HG03469 (cell line): ENCODE measurements at regions not wholly inside any gene's neighbourhood (a gene's known extent, or its start where the extent isn't known, plus 50 kb on each side); places are given as distances from the start of the nearest gene placed in this dataset.
"Not testable (repeated sequence)": the region's sequence is repeated elsewhere in the genome, so short reads cannot be mapped to it uniquely, and the experiment has no call there.

Experiments used
- ATAC-seq: cut with Tn5 transposase; IDR thresholded peaks from one replicate; pipeline ENCODE4 v1.9.1; 2021; ENCODE audit warnings: mild to moderate bottlenecking, moderate library complexity, moderate number of reproducible peaks; ENCODE audit not compliant: unreplicated experiment

- ATAC-seq: no peak
These were observed 157.7 kb downstream of the GJA1 start for GRCh38 chr6:121593011-121593641.

DNA sequence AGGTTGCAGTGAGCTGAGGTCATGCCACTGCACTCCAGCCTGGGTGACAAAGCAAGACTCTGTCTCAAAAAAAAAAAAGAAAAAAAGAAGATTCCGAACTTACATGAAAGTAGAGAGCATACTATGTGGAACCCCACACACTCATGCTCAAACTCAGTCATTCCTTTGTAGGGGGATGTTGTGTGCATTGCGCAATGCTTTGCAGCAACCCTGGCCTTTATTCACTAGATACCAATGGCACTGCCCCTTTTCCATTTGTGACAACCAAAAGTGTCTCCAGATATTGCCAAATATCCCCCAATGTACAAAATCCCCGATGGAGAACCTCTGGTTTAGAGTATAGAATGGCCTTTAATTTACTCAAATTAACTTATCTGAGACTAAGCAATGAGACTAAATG is 158.6 kb downstream of the GJA1 start:
- no peak for ATAC-seq

DNA sequence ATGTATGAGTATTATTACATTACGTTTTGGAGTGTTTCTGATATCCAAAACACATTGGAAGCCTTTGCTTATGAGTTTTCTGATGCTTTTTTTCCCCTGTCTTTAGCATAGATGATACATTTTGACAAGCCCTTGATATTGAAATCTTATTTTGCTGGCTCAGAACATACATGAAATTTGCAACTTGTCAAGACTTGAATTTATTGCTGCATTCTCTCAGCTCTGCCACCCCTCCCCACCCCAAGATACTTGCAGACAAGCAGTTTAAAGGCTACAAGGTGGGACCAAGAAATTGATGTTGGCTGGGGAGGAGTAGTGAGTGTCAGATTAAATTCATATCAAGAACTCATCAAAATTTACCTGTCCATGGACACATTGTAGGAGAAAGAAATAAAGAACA is 160.2 kb downstream of the GJA1 start:
- ATAC-seq: no peak

DNA sequence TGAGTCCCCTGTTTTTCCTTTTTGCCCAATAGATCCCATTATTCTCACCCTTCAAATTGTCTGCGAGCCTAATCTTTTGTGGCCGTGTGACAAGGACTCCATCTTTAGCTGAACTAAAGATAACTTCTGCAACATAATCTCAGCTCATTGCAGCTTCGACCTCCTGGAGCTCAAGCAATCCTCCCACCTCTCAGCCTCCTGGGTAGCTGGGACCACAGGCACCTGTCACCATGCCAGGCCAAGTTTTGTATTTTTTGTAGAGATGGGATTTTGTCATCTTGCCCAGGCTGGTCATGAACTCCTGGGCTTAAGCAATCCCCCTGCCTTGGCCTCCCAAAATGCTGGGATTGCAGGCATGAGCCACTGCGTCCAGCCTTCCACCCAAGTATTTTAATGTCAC is 161.0 kb downstream of the GJA1 start:
- no peak for ATAC-seq

DNA sequence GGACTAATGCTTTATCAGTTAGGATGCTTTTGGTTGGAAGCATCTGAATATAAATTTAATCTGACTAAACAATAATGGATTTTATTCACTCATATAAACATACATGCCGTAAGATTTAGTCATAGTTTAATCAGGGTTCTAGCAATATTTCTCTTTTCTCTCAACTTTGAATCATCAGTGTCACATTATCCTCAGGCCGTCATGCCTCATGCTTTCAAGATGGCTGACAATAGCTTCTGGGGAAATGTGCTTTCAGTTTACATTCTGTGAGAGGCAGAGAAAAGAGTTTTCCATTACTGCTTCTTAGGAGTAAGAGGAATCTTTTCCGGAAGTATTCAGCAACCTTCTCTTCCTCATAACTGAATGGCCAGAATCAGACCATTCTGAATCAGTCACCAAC is 162.2 kb downstream of the GJA1 start:
- ATAC-seq: no peak

DNA sequence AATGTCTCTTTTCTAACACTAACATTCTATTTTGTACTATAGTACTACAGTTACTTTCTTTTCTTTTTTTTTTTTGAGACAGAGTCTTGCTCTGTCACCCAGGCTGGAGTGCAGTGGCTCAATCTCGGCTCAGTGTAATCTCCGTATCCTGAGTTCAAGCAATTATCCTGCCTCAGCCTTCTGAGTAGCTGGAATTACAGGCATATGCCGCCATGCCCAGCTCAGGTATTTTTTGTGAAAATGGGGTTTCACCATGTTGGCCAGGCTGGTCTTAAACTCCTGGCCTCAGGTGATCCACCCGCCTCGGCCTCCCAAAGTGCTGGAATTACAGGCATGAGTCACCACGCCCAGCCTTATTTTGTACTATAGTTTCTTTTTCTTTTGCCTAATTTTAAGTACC is 163.9 kb downstream of the GJA1 start:
- ATAC-seq: not testable (repeated sequence)

GRCh38 chr6:121600389-121601168 is 165.1 kb downstream of the GJA1 start:
- ATAC-seq: no peak

DNA sequence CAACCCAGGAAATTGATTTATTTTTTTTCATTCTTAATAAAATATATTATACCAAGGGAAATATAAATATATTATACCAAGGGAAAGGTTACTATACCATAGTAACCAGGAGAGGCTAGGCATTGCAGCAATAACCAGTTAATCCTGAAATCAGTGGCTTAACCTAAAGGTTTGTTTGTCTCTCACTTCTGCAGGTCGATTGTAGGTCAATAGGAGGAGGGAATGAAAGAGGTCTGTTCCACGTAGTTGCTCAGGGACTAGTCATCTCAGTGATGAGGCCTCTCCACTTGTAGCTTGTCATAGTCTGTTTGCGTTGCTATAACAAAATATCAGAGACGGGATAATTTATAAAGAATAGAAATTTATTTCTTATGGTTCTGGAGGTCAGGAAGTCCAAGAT is 168.0 kb downstream of the GJA1 start:
- no peak for ATAC-seq

DNA sequence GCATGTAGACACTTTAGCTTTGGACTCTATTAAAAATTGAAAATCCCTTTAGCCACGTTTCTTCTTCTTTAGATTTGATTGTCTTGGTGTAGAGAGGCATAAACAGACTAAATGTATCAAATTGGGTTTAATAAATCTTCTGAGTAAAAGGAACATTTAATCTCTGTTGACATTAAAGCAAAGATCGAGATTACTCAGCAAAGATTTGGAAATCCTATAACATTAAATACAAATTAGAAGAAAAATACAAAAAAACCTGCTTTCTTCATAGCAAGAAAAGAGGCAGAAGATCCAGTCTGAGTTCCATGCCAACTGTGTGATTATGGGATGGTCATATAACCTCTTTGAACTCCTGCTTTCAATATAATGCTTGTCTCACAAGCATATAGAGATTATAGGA is 172.3 kb downstream of the GJA1 start:
- no peak for ATAC-seq

- ATAC-seq: no peak
These were observed 172.8 kb downstream of the GJA1 start for GRCh38 chr6:121608270-121608669.

- no peak for ATAC-seq
These were observed 173.8 kb downstream of the GJA1 start for GRCh38 chr6:121609281-121609680.

GRCh38 chr6:121612927-121613326 is 177.5 kb downstream of the GJA1 start:
- no peak for ATAC-seq

DNA sequence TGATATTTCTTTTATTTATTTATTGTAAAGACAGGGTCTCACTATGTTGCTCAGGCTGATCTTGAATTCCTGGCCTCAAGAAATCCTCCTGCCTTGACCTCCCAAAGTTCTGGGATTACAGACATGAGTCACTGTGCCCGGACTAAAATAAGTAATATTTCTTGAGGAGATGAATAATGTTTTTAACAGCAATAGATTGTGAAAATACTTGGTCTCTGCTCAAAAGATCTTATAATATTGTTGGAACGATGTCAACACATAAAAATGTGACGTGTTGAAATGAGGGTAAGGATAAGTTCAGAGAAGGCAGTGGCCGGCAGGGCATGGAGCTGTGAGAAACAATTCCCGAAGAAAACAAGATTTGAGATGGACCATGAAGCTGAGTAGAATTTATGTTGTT is 178.7 kb downstream of the GJA1 start:
- ATAC-seq: no peak

GRCh38 chr6:121615493-121615892 is 180.0 kb downstream of the GJA1 start:
- ATAC-seq: no peak

- ATAC-seq: no peak
These were observed 181.0 kb downstream of the GJA1 start for GRCh38 chr6:121616406-121616805.

DNA sequence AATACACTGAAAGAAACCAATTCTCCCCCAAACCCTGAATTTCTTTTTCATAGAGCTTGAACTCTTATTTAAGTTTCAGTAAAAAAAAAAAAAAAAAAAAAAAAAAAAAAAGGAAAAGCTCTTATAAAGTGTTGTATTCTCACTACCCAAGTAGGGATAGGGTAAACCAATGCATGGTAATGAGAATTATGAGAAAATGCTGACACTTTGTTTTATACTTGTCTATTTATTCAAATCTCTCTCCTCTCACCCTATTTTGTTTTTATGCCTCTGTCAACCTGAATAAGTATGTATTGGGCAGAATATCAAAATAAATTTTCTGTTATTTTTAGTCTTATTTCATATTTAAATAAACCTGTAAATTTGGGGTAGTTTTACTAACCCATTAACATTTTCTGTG is 181.9 kb downstream of the GJA1 start:
- no peak for ATAC-seq

GRCh38 chr6:121619013-121619412 is 183.6 kb downstream of the GJA1 start:
- ATAC-seq: no peak

GRCh38 chr6:121619987-121620740 is 184.7 kb downstream of the GJA1 start:
- ATAC-seq: no peak

DNA sequence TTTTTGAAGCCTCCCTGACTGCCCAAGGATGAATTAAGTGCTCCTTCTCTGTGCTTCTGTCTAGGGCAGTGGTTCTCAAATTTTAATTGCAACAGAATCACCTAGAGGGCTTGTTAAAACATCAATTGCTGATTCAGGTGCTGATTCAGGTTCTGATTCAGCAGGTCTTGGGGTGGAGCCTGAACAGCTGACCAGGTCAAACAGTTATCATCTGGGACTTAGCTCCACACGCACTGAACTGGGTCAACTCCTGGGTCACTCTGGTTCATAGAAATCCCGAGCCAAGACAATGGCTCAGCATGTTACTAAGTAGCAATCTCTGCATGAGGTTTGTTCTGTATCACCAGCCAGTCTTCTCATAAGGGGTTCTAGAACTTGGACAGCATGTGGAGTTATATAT is 192.3 kb downstream of the GJA1 start:
- no peak for ATAC-seq

DNA sequence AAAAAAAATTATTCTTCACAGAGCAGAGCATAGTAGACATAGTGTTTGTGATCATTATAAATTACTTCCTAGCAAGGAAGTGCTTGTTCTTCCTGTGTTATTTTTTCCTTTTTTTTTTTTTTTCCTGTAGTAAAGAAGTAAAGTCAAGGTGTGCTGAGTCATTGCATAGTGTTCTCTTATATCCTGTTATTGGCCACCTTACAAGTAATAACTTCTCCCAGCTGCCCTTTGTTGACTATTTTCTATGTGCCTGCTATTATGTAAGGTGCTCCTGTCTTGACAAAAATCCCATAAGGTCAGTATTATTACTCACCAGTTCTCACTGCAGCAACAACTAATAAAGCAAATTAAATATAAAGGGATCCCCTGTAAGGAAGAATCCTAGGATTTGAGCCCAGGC is 195.3 kb downstream of the GJA1 start:
- ATAC-seq: no peak

GRCh38 chr6:121631752-121632151 is 196.3 kb downstream of the GJA1 start:
- not testable (repeated sequence) for ATAC-seq

GRCh38 chr6:121633309-121633708 is 197.9 kb downstream of the GJA1 start:
- ATAC-seq: no peak
